Body of pancreas (tissue), 4 donors: ENCODE measurements at regions not wholly inside any gene's neighbourhood (a gene's known extent, or its start where the extent isn't known, plus 50 kb on each side); places are given as distances from the start of the nearest gene placed in this dataset.

Source experiments
- POLR2A ChIP-seq, 3 donors: fragments of 450-650 bp; IDR thresholded peaks; one replicate each; pipeline ENCODE4 v1.6.1; 2016; ENCODE audit warnings: antibody characterized with exemption in 3 of 3, mild to moderate bottlenecking in 2 of 3
- TF ChIP-seq, protein P1 (sequence below), 7 experiments: fragments of 450-650 bp in 4 of 7; fragments of 200-600 bp in 3 of 7; sonication (generic) in 3 of 7; IDR thresholded peaks; one replicate each; pipeline ENCODE4 v1.5.1; 2016 to 2019; ENCODE audit warnings: antibody characterized with exemption in 7 of 7

DNA sequence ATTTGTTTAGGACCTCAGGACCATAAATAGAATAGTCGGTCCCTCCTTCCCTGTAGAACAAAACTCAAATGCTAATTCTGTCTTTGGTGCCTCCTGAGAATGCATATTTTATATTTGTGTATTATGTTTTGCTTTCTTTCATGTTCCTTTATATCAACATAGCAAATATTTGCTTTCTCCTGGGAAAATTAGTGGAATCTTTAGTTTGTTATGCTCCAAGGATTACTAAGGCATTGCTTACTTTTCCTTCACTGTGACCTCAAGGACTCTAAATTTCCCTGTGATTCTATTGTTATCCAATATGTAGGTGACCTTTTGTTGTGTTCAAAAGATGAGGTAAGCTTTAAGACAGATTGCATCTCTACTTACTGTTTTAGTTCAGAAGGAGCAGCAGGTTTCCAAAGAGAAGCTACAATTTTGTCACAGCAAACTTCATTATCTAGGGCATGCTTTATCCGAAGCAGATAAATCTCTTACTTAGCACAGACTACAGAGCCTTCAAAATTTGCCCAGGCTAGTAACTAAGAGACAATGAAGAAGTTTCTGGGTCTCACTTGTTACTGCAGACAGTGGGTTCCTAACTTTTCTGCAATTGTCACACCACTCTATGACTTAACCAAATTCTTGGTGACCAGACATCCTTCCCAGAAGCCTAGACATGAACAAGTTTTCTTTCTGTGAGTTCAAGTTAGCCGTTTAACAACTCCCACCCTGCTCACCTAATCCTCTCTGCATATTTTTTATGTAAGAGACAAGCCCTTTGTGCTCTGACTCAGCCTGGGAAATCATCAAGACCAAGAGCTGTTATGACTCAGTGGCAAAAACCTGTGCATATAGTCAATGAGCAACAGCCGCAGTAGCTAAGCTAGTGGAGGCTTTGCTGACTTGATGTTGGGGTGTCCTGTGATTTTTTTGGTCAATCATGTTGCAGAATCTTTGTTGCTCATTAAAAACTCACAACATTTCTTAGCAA lies 378.8 kb downstream of the QKI start:
- TF ChIP-seq POLR2A (IDR thresholded peaks at IDR 0.05) = no peak
- TF ChIP-seq, protein P1, sequence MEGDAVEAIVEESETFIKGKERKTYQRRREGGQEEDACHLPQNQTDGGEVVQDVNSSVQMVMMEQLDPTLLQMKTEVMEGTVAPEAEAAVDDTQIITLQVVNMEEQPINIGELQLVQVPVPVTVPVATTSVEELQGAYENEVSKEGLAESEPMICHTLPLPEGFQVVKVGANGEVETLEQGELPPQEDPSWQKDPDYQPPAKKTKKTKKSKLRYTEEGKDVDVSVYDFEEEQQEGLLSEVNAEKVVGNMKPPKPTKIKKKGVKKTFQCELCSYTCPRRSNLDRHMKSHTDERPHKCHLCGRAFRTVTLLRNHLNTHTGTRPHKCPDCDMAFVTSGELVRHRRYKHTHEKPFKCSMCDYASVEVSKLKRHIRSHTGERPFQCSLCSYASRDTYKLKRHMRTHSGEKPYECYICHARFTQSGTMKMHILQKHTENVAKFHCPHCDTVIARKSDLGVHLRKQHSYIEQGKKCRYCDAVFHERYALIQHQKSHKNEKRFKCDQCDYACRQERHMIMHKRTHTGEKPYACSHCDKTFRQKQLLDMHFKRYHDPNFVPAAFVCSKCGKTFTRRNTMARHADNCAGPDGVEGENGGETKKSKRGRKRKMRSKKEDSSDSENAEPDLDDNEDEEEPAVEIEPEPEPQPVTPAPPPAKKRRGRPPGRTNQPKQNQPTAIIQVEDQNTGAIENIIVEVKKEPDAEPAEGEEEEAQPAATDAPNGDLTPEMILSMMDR (IDR thresholded peaks at IDR 0.05) = no peak
